ENCODE measurements at regions not wholly inside any gene's neighbourhood (a gene's known extent, or its start where the extent isn't known, plus 50 kb on each side); places are given as distances from the start of the nearest gene placed in this dataset.

DNA sequence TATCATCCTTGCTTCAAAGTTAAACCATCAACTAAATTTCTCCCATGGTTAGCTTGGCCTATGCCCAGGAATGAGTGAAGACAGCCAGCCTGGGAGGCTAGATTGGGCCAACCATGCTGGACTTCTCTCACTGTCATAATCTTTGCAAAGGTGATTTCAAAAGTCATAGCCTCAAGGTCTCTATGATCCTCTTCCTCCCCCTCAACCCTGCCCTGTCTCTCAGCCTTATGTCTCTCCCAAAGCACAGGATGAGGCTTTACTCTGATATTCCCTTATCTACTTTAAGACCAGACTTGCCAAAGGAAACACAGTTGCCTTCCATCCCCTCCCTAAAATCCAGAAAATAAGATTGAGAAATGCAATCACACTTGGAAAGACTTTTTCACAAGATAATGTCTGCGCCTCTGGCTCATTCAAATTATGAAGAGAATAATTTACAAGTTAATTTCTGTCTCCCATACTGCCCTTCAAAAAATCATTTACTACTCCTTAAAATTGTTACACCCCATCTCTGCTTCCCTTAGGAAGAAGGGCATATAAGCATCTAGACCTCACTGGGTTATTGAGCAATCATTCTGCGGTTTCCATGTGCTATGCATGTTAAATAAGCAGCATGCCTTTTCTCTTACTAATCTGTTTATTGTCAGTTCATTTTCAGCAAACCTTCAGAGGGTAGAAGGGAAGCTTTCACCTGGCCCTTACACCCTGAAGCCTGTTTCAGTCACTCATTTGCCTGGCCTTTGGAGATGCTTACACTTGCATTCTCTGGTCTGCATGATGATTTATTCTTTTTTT, 113.8 kb upstream of the ANKRD55 start:
- DNase-seq (ENCODE audit: low read depth) = no peak

DNA sequence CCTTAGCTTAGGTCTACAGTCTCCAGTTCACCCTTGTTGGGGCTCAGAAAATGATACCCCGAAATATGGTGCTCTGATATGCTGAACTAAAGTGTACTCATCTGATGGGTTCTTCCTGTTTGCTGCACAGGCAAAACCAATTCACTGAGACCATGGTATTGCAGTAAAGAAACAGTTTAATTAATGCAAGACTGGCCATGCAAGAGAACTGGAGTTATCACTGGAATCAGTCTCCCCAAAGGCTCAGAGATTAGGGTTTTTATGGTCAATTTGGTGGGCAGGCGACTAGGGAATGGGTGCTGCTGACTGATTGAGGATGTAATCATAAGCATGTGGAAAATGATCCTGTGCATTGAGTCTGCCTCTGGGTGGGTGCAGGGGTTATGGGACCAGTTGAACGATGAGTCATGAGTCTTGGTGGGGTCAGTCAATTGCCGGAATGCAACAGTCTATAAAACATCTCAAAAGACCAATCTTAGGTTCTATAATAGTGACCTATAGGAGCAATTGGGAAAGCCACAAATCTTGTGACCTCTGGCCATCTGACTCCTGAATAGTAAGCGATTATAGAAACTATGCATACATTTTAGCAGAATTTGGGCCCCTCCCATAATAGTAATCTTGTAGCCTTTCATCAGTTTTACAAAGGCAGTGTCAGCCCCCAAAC, 113.0 kb upstream of the ANKRD55 start:
- DNase-seq (ENCODE audit: low read depth) = no peak

DNA sequence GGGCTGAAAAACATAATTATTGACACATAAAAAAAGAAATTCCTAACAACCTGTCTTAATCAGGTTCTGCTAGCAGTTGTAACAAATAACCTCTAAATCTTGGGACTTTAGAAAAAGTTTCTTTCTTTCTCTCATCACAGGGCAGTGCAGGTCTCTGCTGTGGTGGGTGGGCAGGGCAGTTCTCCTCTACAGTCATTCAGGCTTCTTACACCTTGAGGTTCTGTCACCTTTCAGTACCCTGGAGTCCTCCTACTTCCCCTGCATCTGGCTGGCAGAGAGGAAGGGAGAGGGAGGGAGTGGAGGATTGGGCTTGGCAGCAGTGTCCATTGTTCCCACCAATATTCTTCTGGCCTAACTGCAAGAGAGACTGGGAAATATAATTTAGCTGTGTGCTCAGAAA, 112.2 kb upstream of the ANKRD55 start:
- no peak for DNase-seq (ENCODE audit: low read depth)

DNA sequence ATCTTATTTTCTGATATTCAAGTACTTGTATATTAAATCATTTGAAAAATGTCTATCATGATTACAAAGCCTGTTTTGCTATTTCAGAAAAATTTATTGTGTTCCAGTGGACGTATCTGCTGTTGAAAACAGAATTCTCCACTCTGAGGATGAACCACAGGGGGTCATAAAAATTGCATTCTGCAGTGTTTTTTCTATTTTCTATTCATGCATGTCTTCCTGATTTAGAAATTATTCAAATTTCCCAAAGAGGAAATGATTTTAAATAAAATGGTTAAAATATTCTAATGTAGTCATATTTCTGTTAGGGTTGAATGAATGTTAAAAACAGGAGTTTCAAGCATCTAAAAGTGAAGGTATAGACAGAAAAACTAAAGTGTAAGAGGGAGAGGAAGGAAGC, 111.5 kb upstream of the ANKRD55 start:
- DNase-seq (ENCODE audit: low read depth) = no peak

DNA sequence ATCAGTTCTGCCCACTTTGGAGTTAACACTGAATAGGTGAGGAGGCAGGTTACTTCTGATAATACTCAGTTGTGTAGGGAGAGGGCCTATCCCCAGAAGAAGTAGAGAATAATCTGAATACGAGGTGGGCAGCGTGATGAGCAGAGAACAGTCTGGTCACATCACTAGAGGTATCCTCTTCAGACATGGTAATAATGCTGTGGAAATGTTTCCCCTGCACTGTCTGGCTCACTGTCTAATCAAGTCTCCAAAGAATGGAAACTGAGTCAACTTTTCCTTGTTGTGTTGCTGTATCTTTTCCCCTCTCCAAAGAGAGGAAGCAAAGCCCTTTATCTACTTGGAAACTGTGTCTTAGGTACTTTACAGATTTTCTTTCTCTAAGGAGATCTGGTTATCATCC, 110.9 kb upstream of the ANKRD55 start:
- no peak for DNase-seq (ENCODE audit: low read depth)

DNA sequence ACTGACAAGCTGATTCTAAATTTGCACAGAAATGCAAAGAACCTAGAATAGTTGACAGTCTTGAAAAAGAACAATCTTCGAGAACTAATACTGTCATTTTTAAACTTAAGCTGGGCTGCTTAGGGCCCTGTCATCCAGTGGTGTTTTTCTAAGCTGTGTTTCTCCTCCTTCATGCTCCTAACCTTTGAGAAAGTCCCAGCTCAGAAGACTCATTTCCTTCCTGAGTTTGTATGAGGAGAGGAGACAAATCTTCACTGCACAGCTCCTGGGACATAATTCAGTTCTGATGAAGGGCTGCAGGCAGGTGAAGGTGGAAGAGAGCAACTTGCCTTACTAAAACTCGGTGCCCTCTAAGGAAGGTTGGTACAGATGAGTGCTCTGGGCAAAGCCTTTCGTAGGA, 109.5 kb upstream of the ANKRD55 start:
- DNase-seq (ENCODE audit: low read depth) = no peak

DNA sequence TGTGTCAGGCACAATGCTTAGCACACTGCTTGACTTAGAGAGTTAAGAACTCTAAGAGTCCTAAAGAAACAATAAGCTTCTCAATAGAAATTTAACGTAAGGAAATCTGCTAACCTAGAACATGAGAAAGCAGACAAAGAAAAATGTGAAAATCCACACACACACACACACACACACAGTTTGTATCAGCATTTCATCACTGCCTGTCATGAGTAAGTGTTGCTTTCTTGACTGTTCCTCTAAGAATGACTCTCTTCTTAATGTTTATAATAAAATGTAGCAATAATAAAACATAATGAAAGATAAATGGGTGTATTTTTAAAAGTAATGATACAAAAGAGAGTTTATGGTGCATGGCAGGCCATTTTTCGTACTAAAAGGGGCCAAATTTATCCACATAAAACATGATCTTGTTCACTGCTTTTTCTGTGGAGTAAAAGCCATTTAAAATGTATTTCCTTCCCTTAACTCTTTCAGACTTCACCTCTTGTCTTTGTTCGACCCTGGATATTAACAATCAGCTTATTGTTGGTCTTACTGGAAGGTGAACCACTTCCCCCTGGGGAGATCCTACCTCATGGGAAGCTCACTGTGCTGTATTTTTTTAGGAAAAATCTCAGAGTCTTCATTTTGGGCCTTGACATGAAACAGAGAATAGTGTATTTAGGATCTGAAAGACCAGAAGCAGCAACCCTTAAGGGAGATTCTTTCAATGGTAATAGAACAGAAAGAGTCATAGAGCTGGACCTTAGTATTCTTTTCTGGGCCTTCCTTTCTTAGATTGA, 107.3 kb upstream of the ANKRD55 start:
- DNase-seq (ENCODE audit: low read depth) = no peak

DNA sequence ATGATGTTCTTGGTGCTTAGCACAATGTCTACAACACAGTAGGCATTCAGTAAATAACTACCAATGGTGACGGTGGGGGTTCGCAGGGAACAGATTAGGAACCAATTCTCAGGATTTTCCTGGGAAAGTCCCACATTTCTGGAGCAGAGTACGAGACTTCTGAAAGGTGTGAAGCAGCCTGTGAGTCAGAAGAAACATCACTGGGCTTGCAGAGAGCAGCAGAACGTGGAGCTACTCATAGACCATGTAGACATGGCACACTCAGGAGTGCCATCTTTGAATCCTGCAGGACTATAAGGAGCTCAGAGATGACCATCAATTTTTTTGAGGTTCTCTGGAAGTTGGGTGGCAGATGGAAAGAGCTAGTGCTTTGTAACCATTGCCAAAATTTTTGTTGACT, 106.6 kb upstream of the ANKRD55 start:
- DNase-seq (ENCODE audit: low read depth) = no peak

DNA sequence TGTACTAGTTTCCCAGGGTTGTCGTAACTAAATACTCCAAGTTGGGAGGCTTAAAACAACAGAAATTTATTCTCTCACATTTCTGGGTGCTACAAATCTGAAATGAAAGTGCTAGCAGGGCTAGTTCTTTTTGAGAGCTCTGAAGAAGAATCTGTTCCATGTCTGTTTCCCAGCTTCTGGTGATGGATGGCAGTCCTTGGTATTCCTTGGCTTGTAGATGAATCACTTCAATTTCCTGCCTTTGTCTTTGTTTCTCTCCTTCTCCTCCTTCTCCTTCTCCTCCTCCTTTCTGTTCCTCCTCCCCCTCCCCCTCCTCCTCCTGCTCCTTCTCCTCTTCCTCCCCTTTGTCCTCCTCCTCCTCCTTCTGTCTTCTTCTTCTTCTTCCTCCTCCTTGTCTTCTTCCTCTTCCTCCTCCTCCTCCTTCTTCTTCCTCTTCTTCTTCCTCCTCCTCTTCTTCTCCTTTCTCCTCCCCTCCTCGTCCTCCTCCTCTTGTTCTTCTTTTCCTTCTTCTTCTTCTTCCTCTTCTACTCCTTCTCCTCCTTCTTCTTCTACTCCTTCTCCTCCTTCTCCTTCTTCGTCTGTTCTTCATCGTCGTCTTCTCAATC, 104.7 kb upstream of the ANKRD55 start:
- DNase-seq (ENCODE audit: low read depth) = no peak

DNA sequence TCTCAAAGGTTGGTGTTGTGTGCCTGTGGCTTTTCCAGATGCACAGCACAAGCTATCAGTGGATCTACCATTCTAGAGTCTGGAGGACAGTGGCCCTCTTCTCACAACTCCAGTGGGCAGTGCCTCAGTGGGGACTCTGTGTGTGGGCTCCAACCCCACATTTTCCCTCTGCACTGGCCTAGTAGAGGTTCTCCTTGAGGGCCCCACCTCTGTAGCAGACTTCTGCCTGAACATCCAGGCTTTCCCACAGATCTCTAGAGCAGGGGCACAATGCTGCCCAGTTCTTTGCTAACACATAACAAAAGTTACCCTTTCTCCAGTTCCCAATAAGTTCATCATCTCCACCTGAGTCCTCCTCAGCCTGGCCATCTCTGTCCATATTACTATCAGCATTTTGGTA, 102.1 kb upstream of the ANKRD55 start:
- no peak for DNase-seq (ENCODE audit: low read depth)

DNA sequence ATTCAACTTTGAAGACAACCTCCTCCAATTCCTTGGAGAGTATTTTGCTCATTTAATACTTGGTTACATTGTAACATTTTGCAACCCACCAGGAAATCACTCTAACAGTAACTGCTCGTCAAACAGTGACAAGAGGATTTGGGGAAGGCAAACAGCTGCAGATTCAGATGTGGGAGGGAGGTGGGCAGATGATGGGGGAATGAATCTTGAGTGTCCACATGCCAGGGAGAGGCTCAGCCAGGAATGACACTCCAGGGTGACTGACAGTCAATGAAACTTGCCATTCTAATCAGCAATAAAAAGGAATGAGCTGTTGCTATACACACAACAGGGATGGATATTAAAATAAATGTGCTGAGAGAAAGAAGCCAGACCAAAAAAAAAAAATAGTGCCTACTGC, 97.7 kb upstream of the ANKRD55 start:
- DNase-seq (ENCODE audit: low read depth) = no peak

DNA sequence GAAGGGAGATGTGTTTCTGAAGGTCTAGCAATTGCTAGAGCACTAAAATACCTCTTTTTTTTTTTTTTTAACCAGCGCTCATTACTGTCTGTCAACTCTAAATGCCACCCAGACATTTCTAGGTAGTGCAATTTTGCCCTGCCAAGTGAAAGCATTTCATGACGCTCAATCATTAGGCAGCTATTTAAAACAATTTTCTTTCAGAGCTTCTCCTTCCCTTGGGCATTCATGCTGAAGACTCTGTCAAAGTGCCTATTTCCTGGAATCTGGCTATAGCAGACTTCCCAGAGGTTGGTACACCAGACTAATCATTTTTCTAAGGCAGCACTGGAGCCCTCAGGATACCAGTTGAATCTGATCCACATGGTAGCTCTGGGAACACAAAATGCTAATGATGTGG, 97.0 kb upstream of the ANKRD55 start:
- DNase-seq (ENCODE audit: low read depth) = no peak

DNA sequence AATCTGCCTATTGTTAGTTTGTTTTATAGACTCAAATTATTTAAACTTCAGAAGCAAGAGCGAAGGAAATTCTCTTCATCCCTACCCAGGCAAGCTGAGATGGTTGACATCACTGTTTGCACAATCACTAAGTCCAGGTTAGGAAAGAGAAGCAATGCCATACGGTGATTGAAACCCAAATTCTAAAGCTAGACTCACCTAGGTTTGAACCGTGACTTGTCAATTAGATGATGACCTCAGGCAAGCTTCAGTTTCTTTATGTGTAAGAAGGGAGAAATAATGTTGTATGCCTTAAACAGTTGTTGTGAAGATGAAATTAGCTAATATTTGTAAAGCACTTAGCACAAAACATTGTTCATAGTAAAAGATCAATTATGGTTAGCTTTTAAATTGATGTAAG, 96.5 kb upstream of the ANKRD55 start:
- no peak for DNase-seq (ENCODE audit: low read depth)

DNA sequence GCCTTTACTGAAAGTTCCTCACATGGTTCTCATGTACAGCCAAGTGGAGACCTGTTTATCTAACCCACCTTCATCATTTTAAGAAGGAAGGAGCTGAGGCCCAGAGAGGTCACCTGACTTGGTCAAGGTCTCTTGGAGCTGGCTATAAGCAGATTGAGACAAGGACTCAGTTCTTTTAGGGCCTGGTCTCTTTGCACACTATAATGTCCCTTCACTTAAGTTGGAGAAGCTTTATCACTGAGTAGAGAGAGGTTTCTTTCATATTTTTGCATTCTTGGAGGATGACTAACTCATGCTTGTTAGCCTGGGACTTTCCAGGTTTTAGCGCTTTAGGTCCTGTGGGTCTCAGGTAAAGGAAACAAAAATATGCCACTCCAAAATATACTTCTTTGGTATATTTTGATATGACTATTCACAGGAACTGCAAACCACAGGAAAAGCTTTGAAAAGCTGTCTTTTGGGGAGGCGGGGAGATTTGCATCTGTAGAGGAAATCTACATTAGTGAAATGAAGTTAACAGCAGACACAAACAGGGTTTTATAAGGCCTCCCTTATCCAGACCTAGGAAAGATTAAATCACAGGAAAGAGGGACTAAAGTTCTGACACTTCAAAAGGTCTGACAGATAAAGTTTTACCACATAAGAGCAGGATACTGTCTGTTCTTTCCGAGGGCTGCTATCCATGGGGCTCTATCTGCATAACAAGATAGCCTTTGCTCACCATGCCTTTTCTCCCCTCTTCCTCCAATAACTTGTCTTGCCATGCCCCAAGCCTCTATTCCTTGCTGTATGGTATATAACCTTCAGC, 95.8 kb upstream of the ANKRD55 start:
- DNase-seq (ENCODE audit: low read depth) = peak; percentile 9

DNA sequence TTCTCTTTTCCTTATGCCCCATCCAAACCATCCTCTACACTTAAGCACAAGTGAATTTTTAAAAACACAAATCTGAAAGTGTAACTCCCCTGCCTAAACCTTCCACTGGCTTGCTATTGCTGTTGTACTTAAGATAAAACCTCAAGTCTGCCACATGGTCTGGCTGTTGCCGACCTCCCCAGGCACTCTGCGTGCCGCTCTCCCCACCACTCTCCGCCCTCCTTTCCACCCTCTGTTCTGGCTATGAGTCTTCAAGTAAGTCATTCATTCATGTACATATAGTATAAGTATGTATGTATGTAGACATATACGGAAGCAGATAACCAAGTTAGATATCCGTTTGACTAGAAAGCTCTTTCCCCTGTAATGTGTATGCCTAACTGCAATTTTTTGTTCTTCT, 94.7 kb upstream of the ANKRD55 start:
- peak; percentile 24 for DNase-seq (ENCODE audit: low read depth)

DNA sequence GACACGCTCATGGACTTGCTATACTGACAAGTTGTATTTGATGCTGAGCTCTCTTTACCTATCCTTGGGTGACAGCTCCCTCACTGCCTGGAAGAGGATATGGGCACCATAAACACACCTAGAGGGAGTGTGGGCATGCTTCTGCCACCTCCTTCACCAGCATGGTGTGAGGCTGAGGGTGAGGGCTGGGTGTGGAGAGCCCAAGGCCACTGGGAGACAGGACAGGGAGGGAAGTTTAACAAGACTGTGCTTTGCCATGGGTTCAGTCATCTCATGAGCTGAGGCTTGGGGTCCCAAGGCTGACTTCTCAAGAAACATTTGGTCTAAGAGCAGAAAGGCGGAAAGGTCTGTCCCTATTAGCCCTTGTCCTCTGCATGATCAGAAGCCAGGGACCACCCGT, 93.6 kb upstream of the ANKRD55 start:
- no peak for DNase-seq (ENCODE audit: low read depth)

DNA sequence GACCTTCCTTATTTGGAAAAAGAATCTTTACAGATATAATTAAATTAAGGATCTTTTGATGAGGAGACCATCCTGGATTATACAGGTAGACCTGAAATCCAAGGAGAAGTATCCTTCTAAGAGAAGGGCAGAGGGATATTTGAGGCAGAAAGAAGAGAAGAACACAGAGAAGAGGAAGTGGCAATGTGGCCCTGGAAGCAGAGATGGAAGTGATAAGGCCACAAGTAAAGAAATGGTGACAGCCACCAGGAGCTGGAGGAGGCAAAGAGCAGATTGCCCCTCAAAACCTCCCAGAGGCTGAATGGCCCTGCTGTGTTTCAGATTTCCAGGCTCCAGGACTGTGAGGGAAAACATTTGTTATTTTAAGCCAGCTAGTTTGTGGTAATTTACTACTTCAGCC, 93.0 kb upstream of the ANKRD55 start:
- no peak for DNase-seq (ENCODE audit: low read depth)

DNA sequence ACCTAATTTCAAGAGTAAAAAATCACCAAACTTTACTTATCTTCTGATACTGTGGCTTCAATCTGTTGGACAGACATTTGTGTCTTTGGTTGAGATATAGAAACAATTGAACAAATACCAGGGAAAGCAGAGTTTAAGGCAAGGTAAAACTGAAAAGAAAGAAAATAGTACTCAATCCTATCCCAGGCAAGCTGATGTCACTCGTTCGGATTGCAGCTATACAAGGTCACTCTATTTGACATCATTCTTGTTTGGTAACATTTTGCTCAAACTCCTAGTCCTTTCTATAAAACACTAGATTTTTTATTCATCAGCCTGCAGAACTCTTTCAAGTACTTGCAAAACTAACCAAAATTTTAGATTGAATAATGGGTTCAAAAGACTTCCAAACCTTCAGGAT, 91.9 kb upstream of the ANKRD55 start:
- DNase-seq (ENCODE audit: low read depth) = no peak

DNA sequence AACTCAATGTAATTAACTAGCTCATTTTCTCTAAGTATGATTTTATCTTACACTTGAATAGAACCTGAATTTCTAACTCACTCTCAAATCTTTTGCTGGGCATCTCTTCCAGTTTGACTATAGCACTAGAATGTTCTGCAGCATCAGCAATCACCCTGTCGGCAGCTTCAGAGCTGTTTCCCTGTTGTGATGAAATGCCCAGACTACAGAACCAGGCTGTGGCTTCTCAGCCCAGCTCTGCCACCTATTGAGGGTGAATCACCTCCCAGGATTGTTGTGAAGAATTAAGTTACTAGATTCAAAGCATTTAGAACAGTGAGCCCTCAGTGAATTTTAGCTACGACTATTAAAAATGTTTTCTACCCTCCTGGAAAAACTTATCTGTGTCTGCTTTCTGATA, 90.4 kb upstream of the ANKRD55 start:
- no peak for DNase-seq (ENCODE audit: low read depth)

DNA sequence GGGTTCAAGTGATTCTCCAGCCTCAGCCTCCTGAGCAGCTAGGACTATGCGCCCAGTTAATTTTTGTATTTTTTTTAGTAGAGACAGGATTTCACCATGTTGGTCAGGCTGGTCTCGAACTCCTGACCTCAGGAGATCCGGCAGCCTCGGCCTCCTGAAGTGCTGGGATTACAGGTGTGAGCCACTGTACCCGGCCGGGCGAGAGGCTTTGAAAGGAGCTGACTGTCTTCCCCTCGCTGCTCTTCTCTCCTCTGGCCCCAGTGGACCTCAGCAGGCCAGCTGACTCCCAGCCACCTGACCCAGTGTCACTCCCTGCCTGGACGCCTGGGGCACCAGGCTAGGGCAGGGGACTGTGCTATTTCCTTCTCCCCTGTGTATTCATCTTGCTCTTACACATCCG, 89.5 kb upstream of the ANKRD55 start:
- DNase-seq (ENCODE audit: low read depth) = no peak

DNA sequence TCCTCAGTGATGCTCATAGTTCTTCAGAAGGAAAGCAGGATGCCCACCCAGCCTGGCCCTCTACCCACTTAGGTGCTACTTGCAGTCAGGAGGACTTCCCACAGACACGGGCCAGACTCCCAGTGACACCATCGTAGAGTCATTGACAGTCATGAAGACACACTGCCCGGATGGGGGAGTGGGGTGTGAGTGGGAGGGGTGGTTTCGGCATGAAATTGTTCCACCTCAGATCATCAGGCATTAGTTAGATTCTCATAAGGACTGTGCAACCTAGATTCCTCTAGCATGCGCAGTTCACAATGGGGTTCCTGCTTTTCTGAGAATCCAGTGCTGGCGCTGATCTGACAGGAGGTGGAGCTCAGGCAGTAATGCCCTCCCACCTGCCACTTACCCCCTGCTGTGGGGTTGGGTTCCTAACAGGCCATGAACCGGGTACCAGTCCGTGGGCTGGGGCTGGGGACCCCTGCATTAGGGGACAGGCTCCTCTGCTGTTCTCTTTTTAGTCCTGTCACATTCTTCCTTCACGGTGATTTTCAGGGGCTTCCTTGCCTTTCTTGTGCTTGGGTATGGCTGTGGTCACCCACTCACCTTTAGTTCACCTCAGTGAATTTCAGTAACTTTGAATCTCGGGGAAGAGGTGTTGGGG, 88.2 kb upstream of the ANKRD55 start:
- no peak for DNase-seq (ENCODE audit: low read depth)

Measured in activated gamma-delta T cell treated with anti-CD3 and anti-CD28 coated beads, Interleukin-2, amount 50 U/mL, for 16 hours (primary cell).